ENCODE measurements at regions not wholly inside any gene's neighbourhood (a gene's known extent, or its start where the extent isn't known, plus 50 kb on each side); places are given as distances from the start of the nearest gene placed in this dataset.
"Not testable (repeated sequence)": the region's sequence is repeated elsewhere in the genome, so short reads cannot be mapped to it uniquely, and the experiment has no call there.

DNA sequence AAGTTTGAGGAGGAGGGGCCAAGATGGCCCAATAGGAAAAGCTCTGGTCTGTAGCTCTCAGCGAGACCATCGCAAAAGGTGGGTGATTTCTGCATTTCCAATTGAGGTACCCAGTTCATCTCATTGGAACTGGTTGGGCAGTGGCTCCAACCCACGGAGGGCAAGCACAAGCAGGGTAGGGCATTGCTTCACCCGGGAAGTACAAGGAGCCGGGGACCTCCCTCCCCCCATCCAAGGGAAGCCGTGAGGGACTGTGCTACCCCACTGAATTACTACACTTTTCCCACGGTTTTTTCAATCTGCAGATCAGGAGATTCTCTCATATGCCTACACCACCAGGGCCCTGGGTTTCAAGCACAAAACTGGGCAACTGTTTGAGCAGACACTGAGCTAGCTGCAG, 58.0 kb upstream of the EFCAB3 start:
- H3K9me3 ChIP-seq (ENCODE audit: control insufficient read depth, low read length, poor library complexity, severe bottlenecking) = no peaks in the 10 kb centered on the region
- no peaks in the 10 kb centered on the region for H3K4me1 Mint-ChIP-seq
- ATAC-seq = no peak
- peaks cover 33% of the 10 kb centered on the region for H3K27me3 Mint-ChIP-seq
- no peaks in the 10 kb centered on the region for H3K36me3 Mint-ChIP-seq (ENCODE audit: low read depth)
- no peak for DNase-seq
- H3K27ac Mint-ChIP-seq = no peak overlapping the region
- H3K4me3 Mint-ChIP-seq = no peak overlapping the region

DNA sequence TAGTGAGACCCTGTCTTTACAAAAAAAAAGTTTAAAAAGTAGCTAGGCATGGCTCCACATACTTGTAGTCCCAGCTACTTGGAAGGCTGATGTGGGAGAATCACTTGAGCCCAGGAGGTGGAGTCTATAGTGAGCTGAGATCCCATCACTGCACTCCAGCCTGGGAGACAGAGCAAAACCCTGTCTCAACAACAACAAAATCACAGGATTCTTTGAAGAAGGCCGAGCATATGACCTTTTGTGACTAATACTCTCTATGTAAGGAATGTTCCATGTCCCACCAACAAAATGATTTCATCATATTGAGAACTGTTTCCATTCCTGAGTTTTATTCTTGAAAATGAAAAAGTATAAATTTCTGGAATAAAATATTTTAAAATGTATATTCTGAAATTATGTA, 58.9 kb upstream of the EFCAB3 start:
- ATAC-seq (no peak), DNase-seq (no peak)
- H3K9me3 ChIP-seq (ENCODE audit: control insufficient read depth, low read length, poor library complexity, severe bottlenecking) = no peaks in the 10 kb centered on the region
- peaks cover 33% of the 10 kb centered on the region for H3K27me3 Mint-ChIP-seq
- H3K27ac Mint-ChIP-seq = no peak overlapping the region
- H3K4me1 Mint-ChIP-seq = no peaks in the 10 kb centered on the region
- no peak overlapping the region for H3K4me3 Mint-ChIP-seq
- peaks cover 2% of the 10 kb centered on the region for H3K36me3 Mint-ChIP-seq (ENCODE audit: low read depth)

DNA sequence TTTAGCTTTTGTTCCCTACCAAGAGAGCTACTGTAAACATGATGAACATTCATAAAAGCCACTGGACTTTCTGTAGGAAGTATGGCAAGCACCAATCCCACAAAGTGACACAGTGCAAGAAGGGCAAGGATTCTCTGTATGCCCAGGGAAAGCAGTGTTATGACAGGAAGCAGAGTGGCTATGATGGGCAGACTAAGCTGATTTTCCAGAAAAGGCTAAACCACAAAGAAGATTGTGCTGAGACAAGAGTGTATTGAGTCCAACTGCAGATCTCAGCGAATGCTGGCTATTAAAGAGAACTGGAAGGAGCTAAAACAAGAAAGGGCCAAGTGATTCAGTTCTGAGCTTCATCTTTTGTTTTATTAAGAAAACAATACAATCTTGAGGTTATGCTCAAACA, 60.5 kb upstream of the EFCAB3 start:
- peaks cover 44% of the 10 kb centered on the region for H3K27me3 Mint-ChIP-seq
- no peaks in the 10 kb centered on the region for H3K9me3 ChIP-seq (ENCODE audit: control insufficient read depth, low read length, poor library complexity, severe bottlenecking)
- H3K4me1 Mint-ChIP-seq = no peaks in the 10 kb centered on the region
- H3K36me3 Mint-ChIP-seq (ENCODE audit: low read depth) = peaks cover 2% of the 10 kb centered on the region
- DNase-seq = no peak
- H3K27ac Mint-ChIP-seq = no peak overlapping the region
- no peak for ATAC-seq
- H3K4me3 Mint-ChIP-seq = no peak overlapping the region

DNA sequence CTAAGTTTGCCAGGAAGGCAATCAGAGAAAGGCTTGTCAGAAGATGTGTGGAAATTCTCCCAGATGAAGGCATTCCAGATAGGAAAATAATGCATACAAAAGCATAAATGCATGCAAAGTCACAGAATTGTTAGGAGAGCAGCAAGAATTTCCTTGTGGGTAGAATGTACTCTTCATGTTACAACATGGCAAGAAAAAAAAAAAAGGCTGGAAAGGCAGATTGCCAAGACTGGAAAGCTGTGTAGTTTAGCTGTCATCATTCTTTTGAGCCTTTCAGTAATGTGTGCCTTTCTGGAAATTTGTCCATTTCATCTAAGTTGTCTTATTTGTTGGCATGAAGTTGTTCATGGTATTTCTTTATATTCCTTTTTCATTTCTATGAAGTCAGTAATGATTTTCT, 71.0 kb upstream of the EFCAB3 start:
- Mint-ChIP-seq H3K27ac (no peak overlapping the region), H3K4me3 (no peak overlapping the region), H3K36me3 (ENCODE audit: low read depth) (peaks cover 2% of the 10 kb centered on the region), H3K27me3 (peaks cover 31% of the 10 kb centered on the region), H3K4me1 (no peaks in the 10 kb centered on the region)
- no peaks in the 10 kb centered on the region for H3K9me3 ChIP-seq (ENCODE audit: control insufficient read depth, low read length, poor library complexity, severe bottlenecking)
- no peak for DNase-seq
- ATAC-seq = no peak

DNA sequence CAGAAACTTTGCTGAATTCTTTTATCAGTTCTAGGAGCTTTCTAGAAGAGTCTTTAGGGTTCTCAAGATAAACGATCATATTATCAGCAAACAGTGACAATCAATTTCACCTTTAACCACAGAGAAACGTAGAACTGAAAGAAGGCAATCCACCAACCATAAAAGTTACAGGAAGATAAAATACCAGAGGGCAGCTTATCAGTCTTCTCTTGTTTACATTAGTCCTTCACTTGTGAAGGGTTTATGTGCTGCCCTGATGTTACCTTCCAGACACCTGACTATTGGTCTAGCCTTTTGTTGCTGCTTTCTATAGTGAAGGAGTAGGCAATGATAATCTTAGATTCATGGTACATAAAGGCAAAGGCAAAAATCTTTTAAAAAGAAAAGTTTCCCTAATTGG, 73.2 kb upstream of the EFCAB3 start:
- DNase-seq = no peak
- H3K4me3 Mint-ChIP-seq = no peak overlapping the region
- ATAC-seq = no peak
- H3K4me1 Mint-ChIP-seq = no peaks in the 10 kb centered on the region
- peaks cover 32% of the 10 kb centered on the region for H3K27me3 Mint-ChIP-seq
- no peak overlapping the region for H3K27ac Mint-ChIP-seq
- H3K9me3 ChIP-seq (ENCODE audit: control insufficient read depth, low read length, poor library complexity, severe bottlenecking) = no peaks in the 10 kb centered on the region
- H3K36me3 Mint-ChIP-seq (ENCODE audit: low read depth) = peaks cover 2% of the 10 kb centered on the region

DNA sequence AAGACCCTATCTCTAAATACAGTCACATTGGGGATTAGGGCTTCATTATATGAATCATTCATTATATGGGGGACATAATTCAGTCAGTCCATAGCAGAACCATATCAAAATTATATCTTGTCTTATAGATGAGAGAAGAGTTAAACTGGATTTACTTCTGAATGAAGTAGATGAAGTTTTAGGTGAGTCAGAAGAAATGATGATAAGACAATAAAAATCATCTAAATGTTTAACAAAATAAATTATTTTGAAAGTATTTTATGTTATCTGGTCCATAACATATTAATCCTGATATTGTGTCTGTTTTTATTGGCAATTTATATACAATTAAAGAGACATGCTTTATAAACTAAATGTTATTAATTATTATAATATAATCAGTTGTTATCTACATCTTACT, 76.9 kb upstream of the EFCAB3 start:
- Mint-ChIP-seq H3K4me3 (no peak overlapping the region), H3K36me3 (ENCODE audit: low read depth) (peaks cover 2% of the 10 kb centered on the region), H3K4me1 (no peaks in the 10 kb centered on the region), H3K27ac (no peak overlapping the region), H3K27me3 (peaks cover 32% of the 10 kb centered on the region)
- DNase-seq (no peak), ATAC-seq (no peak)
- H3K9me3 ChIP-seq (ENCODE audit: control insufficient read depth, low read length, poor library complexity, severe bottlenecking) = peaks cover 4% of the 10 kb centered on the region

DNA sequence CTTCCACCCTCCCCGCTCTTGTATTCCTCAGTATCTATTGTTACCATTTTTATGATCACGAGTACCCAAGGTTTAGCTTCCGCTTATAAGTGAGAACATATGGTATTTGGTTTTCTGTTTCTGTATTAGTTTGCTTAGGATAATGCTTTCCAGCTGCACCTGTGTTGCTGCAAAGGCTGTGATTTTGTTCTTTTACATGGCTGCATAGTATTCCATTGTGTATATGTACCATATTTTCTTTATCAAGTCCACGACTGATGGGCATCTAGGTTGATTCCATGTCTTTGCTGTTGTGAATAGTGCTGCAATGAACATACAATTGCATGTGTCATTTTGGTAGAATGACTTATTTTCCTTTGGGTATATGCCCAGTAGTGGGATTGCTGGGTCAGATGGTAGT, 79.7 kb upstream of the EFCAB3 start:
- H3K4me1 Mint-ChIP-seq = no peaks in the 10 kb centered on the region
- peaks cover 4% of the 10 kb centered on the region for H3K9me3 ChIP-seq (ENCODE audit: control insufficient read depth, low read length, poor library complexity, severe bottlenecking)
- DNase-seq (no peak), ATAC-seq (no peak)
- H3K27ac Mint-ChIP-seq = no peak overlapping the region
- no peak overlapping the region for H3K4me3 Mint-ChIP-seq
- H3K36me3 Mint-ChIP-seq (ENCODE audit: low read depth) = peaks cover under 1% of the 10 kb centered on the region
- H3K27me3 Mint-ChIP-seq = peaks cover 19% of the 10 kb centered on the region

DNA sequence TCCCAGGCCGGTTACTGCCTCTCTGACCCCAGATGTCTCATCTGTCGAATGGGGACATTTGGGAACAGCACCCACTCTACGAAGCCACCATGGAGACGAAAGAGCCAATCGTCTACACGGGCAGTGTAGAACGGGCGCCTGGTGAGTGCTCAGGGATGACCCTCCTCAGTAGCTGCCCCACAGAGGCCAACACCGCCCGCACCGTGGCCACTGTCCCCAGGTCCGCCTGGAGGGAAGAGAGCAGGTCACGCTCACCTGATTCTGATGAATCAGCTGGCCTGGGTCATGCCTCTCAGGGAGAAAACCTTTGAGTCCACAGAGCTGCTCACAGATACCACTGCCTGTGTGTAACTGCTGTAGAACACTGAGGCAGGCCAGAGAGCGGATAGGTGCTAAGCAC, 105.1 kb upstream of the EFCAB3 start:
- not testable (repeated sequence) for H3K4me3 Mint-ChIP-seq; H3K27me3 Mint-ChIP-seq; H3K36me3 Mint-ChIP-seq (ENCODE audit: low read depth); H3K4me1 Mint-ChIP-seq; ATAC-seq; H3K27ac Mint-ChIP-seq; H3K9me3 ChIP-seq (ENCODE audit: control insufficient read depth, low read length, poor library complexity, severe bottlenecking); DNase-seq

DNA sequence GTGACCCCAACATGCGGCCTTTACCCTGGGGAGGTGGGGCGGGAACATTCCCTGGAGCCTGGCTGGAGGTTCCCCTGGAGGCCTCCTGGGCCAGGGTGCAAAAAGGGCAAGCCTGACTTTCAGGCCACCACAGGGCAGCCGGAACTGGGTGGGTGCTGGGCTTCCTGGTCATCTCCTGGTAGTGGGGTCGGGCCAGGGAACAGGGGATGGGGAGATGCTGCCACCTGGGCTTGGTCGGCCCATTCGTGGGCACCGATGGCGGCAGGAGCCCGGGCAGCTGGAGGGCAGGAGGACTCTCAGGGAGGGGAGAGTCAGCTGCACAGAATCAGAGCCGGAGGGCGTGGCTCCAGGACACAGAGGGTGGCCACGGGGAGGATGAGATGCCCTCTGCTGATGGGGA, 112.0 kb upstream of the EFCAB3 start:
- not testable (repeated sequence) for ATAC-seq

DNA sequence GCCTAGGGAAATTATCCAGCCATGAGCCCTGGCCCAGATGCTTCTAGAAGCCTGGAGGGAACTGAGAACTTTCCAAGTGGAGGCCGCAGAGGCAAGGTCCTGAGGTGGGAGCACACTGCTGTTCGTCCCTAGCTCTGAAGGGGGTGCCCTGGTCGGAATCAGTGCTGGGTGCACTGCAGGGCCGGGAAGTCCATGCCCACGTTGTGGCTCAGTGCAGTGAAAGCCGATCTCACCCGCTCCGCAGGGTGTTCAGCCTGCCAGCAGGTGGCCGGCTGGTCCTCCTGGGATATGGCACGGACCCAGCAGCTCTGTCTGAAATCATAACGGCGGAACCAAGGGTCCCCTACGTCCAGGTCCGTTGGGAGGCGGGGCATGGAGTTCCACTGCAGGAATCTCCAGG, 115.4 kb upstream of the EFCAB3 start:
- H3K27ac Mint-ChIP-seq; H3K4me1 Mint-ChIP-seq; ATAC-seq; H3K9me3 ChIP-seq (ENCODE audit: control insufficient read depth, low read length, poor library complexity, severe bottlenecking); H3K4me3 Mint-ChIP-seq; H3K27me3 Mint-ChIP-seq; H3K36me3 Mint-ChIP-seq (ENCODE audit: low read depth); DNase-seq: not testable (repeated sequence)

More for the DNA sequence above, 112.0 kb upstream of the EFCAB3 start:
- H3K9me3 ChIP-seq (ENCODE audit: control insufficient read depth, low read length, poor library complexity, severe bottlenecking); H3K27ac Mint-ChIP-seq; H3K4me3 Mint-ChIP-seq; H3K27me3 Mint-ChIP-seq; DNase-seq; H3K36me3 Mint-ChIP-seq (ENCODE audit: low read depth); H3K4me1 Mint-ChIP-seq: not testable (repeated sequence)

DNA sequence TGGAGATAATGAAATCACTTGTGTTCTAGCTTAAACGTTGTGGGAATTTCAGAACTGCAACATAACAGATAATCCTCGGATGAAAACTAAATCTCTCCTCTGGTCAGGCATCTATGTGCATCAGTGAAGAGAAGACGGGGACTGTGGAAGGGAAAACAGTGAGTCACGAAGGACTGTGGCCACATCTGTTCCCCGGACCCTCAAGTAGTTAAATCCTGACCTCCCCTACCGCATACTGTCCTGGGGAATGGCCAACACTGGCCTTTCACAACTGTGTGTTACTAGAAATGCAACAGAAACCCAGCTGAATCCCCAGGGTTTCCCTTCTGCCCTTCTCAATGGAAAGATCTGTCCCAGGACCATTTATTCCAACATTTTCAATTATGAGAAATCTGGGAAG, 124.6 kb upstream of the EFCAB3 start:
- H3K27me3 Mint-ChIP-seq; H3K36me3 Mint-ChIP-seq (ENCODE audit: low read depth); ATAC-seq; H3K27ac Mint-ChIP-seq; DNase-seq; H3K4me1 Mint-ChIP-seq; H3K4me3 Mint-ChIP-seq; H3K9me3 ChIP-seq (ENCODE audit: control insufficient read depth, low read length, poor library complexity, severe bottlenecking): not testable (repeated sequence)

DNA sequence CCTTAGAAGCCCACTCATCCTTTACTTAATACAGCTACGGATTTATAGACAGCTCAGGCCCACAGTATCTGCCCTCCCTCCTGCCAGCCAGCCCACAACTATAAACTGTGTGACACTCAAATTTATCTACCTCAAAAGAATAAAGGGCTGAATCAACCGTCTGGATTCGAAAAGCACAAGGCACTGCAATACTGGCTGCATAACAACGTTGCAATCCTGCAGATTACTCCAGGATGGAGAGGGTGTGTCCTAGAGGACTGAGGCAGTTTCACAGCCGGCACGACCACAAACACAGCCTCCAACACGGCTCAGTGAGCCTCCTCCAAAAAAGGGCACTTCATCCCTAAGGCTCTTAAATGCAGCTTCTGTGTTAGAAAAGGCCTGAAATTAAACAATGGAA, 138.3 kb upstream of the EFCAB3 start:
- H3K27me3 Mint-ChIP-seq = peaks cover 28% of the 10 kb centered on the region
- H3K4me3 Mint-ChIP-seq; H3K36me3 Mint-ChIP-seq (ENCODE audit: low read depth); DNase-seq; H3K27ac Mint-ChIP-seq; ATAC-seq; H3K4me1 Mint-ChIP-seq; H3K9me3 ChIP-seq (ENCODE audit: control insufficient read depth, low read length, poor library complexity, severe bottlenecking): not testable (repeated sequence)

DNA sequence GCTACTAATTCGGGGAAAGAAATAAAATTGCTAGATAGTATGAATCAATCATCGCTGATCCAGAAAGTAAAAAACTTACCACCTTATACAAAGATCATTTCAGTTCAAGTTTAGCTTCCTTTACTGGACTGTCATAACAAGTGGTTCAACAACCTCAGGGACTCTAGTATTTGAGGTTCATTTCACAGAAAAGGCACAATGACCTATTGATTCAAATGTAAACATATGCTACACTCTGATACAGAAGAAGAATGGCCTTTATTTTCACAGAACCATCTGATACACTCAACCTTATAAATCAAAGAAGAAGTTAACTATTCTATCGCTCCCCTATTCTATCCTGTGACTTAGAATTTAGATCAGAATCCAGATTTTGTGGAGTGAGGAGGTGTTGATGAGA, 140.8 kb upstream of the EFCAB3 start:
- peaks cover 36% of the 10 kb centered on the region for H3K27me3 Mint-ChIP-seq
- H3K36me3 Mint-ChIP-seq (ENCODE audit: low read depth); H3K9me3 ChIP-seq (ENCODE audit: control insufficient read depth, low read length, poor library complexity, severe bottlenecking); H3K4me3 Mint-ChIP-seq; H3K4me1 Mint-ChIP-seq; ATAC-seq; DNase-seq; H3K27ac Mint-ChIP-seq: not testable (repeated sequence)

DNA sequence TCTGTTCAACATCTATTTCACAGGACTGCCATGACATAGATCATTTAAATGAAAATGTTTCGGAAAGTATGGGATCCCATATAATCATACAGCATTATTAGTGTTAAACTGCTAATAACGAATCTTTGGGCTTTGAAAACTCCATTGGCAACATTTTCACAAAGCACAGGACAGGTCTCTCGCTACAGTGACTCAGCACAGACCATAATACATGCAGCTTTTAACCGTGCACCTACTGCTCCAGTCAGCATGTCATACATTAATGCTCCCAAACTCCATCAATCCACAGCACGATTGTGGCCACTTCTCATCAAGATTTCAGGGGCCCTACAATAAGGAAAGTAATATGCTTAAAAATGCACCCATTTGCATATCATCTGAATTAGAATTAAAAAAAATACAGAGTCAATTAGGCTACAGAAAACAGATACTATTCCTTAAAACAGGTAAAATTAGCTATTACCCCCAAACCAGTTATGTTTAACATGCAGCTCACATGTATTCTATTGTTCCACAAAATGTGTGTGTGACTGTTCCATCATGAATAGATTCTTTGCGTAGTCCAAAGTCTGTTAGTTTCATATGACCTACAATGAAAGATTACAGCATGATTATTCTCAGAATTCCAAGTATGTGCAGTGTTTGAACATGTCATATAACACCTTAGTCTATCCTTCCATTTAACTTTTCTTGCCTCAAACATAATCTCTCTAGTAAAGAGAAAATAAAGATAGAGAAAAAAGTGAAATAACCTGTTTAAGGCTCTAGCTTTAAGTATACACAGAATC, 141.6 kb upstream of the EFCAB3 start:
- not testable (repeated sequence) for H3K9me3 ChIP-seq (ENCODE audit: control insufficient read depth, low read length, poor library complexity, severe bottlenecking); H3K27ac Mint-ChIP-seq; H3K36me3 Mint-ChIP-seq (ENCODE audit: low read depth); ATAC-seq; DNase-seq; H3K4me1 Mint-ChIP-seq; H3K4me3 Mint-ChIP-seq
- H3K27me3 Mint-ChIP-seq = peaks cover 36% of the 10 kb centered on the region

Data from T-helper 17 cell (primary cell).